Osteoblast (primary cell): ENCODE measurements at regions not wholly inside any gene's neighbourhood (a gene's known extent, or its start where the extent isn't known, plus 50 kb on each side); places are given as distances from the start of the nearest gene placed in this dataset.

Source experiments
- DNase-seq: peaks from one replicate; pipeline ENCODE4 v3.0.0; 2011; ENCODE audit warnings: low spot score, mixed read lengths; ENCODE audit not compliant: insufficient read length; ENCODE audit errors: missing footprints
- H2AFZ ChIP-seq: 2 replicates; pipeline ENCODE4 v1.6.0; 2011; ENCODE audit warnings: mild to moderate bottlenecking, low read length
- H3K27ac ChIP-seq: 2 replicates; pipeline ENCODE4 v1.5.1; 2011; ENCODE audit warnings: mild to moderate bottlenecking, low read depth, low read length, moderate library complexity
- H3K27me3 ChIP-seq: 2 replicates; pipeline ENCODE4 v1.6.0; 2012; ENCODE audit warnings: mild to moderate bottlenecking, control low read depth, inconsistent platforms, low read length, moderate library complexity; ENCODE audit not compliant: insufficient read depth
- H3K36me3 ChIP-seq: 2 replicates; pipeline ENCODE4 v1.5.1; 2011; ENCODE audit warnings: mild to moderate bottlenecking, low read length, control low read depth, moderate library complexity; ENCODE audit not compliant: insufficient read depth
- H3K4me1 ChIP-seq: 2 replicates; pipeline ENCODE4 v1.5.1; 2011; ENCODE audit warnings: mild to moderate bottlenecking, low read length, control low read depth, moderate library complexity; ENCODE audit not compliant: insufficient read depth
- H3K4me2 ChIP-seq: 2 replicates; pipeline ENCODE4 v1.6.0; 2011; ENCODE audit warnings: mild to moderate bottlenecking, low read length; ENCODE audit not compliant: insufficient read depth
- H3K4me3 ChIP-seq: fragments of 200-600 bp; sonication (generic); 3 replicates; pipeline ENCODE4 v1.5.1; 2012; ENCODE audit warnings: mild to moderate bottlenecking, low read length, inconsistent platforms; ENCODE audit not compliant: insufficient read depth
- H3K79me2 ChIP-seq: 2 replicates; pipeline ENCODE4 v1.6.0; 2012; ENCODE audit warnings: mild to moderate bottlenecking, low read length, control low read depth, inconsistent platforms; ENCODE audit not compliant: insufficient read depth
- H3K9me3 ChIP-seq: 2 replicates; pipeline ENCODE4 v1.5.1; 2011; ENCODE audit warnings: low read depth, low read length, control low read depth
- H4K20me1 ChIP-seq: 2 replicates; pipeline ENCODE4 v1.6.0; 2012; ENCODE audit warnings: mild to moderate bottlenecking, low read length, control low read depth; ENCODE audit not compliant: insufficient read depth
- CTCF ChIP-seq: IDR thresholded peaks from 2 replicates; pipeline ENCODE4 v1.5.1; 2011; ENCODE audit warnings: mild to moderate bottlenecking, low read depth, low read length, moderate library complexity; ENCODE audit errors: extremely low read depth

GRCh38 chrX:16018291-16018690 is 105.1 kb upstream of the GRPR start:
- DNase-seq: no peak
- Histone ChIP-seq H3K4me1 (no peaks in the 10 kb centered on the region), H2AFZ (no peak overlapping the region), H3K79me2 (no peaks in the 10 kb centered on the region), H3K27ac (no peak overlapping the region), H4K20me1 (no peaks in the 10 kb centered on the region), H3K9me3 (no peaks in the 10 kb centered on the region), H3K27me3 (no peaks in the 10 kb centered on the region), H3K4me2 (no peak overlapping the region), H3K36me3 (no peaks in the 10 kb centered on the region), H3K4me3 (no peak overlapping the region)
- TF ChIP-seq CTCF: no peak

- Histone ChIP-seq H3K4me2 (no peak overlapping the region), H3K27me3 (no peaks in the 10 kb centered on the region), H3K4me3 (no peak overlapping the region), H3K36me3 (no peaks in the 10 kb centered on the region), H3K9me3 (no peaks in the 10 kb centered on the region), H3K27ac (no peak overlapping the region), H2AFZ (no peak overlapping the region), H3K4me1 (no peaks in the 10 kb centered on the region), H4K20me1 (no peaks in the 10 kb centered on the region), H3K79me2 (no peaks in the 10 kb centered on the region)
- DNase-seq: no peak
- no peak for TF ChIP-seq CTCF
Observed at GRCh38 chrX:16014171-16014570, 109.2 kb upstream of the GRPR start.

GRCh38 chrX:16012250-16012649 is 111.1 kb upstream of the GRPR start:
- Histone ChIP-seq H3K27ac (no peak overlapping the region), H3K79me2 (no peaks in the 10 kb centered on the region), H4K20me1 (no peaks in the 10 kb centered on the region), H3K4me2 (no peak overlapping the region), H3K4me1 (no peaks in the 10 kb centered on the region), H3K27me3 (no peaks in the 10 kb centered on the region), H3K4me3 (no peak overlapping the region), H2AFZ (no peak overlapping the region), H3K36me3 (no peaks in the 10 kb centered on the region), H3K9me3 (no peaks in the 10 kb centered on the region)
- no peak for DNase-seq
- no peak for TF ChIP-seq CTCF

GRCh38 chrX:16005917-16006316 is 117.4 kb upstream of the GRPR start:
- Histone ChIP-seq H3K79me2 (no peaks in the 10 kb centered on the region), H3K9me3 (no peaks in the 10 kb centered on the region), H2AFZ (no peak overlapping the region), H3K4me1 (no peaks in the 10 kb centered on the region), H3K4me3 (no peak overlapping the region), H4K20me1 (no peaks in the 10 kb centered on the region), H3K27ac (no peak overlapping the region), H3K36me3 (no peaks in the 10 kb centered on the region), H3K4me2 (no peak overlapping the region), H3K27me3 (no peaks in the 10 kb centered on the region)
- DNase-seq: peak; percentile 30
- TF ChIP-seq CTCF: no peak
